ENCODE measurements at regions not wholly inside any gene's neighbourhood (a gene's known extent, or its start where the extent isn't known, plus 50 kb on each side); places are given as distances from the start of the nearest gene placed in this dataset.

- TF ChIP-seq SP1 (IDR thresholded peaks at IDR 0.05) (no peak), FOXK2 (IDR thresholded peaks at IDR 0.05) (no peak), ELF4 (IDR thresholded peaks at IDR 0.05) (no peak), ARNT (IDR thresholded peaks at IDR 0.05) (no peak), SUZ12 (IDR thresholded peaks at IDR 0.05) (no peak), BHLHE40 (IDR thresholded peaks at IDR 0.05; ENCODE audit: borderline replicate concordance) (no peak), HDGF (IDR thresholded peaks at IDR 0.05; ENCODE audit: borderline replicate concordance) (no peak), PKNOX1 (IDR thresholded peaks at IDR 0.05) (no peak), FOXA1 (IDR thresholded peaks at IDR 0.05) (no peak), FOXM1 (IDR thresholded peaks at IDR 0.05; ENCODE audit: borderline replicate concordance) (no peak)
Observed at GRCh38 chr5:9971301-9971700, 278.4 kb downstream of the ATPSCKMT start.
